ENCODE measurements at regions not wholly inside any gene's neighbourhood (a gene's known extent, or its start where the extent isn't known, plus 50 kb on each side); places are given as distances from the start of the nearest gene placed in this dataset.

DNA sequence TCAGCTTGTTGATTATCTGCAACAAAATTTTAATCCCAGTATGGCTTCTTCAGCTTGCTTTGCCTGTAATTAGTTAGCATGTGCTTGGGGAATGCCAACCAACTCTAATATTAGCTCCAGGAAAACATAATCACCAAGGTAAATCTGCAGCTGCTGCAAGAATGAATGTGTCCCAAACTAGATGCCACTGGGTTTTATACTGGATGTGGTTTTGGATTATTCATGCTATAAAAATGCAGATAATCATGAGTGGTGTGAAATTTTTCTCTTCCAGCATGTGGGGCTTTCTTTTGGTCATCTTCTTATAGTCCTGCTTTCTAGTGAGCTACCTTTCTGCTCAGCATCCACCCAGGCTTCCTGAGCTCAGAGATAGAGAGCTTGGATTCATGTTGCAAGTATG lies 295.9 kb upstream of the CASK start (continued):
- TF ChIP-seq, protein P1, sequence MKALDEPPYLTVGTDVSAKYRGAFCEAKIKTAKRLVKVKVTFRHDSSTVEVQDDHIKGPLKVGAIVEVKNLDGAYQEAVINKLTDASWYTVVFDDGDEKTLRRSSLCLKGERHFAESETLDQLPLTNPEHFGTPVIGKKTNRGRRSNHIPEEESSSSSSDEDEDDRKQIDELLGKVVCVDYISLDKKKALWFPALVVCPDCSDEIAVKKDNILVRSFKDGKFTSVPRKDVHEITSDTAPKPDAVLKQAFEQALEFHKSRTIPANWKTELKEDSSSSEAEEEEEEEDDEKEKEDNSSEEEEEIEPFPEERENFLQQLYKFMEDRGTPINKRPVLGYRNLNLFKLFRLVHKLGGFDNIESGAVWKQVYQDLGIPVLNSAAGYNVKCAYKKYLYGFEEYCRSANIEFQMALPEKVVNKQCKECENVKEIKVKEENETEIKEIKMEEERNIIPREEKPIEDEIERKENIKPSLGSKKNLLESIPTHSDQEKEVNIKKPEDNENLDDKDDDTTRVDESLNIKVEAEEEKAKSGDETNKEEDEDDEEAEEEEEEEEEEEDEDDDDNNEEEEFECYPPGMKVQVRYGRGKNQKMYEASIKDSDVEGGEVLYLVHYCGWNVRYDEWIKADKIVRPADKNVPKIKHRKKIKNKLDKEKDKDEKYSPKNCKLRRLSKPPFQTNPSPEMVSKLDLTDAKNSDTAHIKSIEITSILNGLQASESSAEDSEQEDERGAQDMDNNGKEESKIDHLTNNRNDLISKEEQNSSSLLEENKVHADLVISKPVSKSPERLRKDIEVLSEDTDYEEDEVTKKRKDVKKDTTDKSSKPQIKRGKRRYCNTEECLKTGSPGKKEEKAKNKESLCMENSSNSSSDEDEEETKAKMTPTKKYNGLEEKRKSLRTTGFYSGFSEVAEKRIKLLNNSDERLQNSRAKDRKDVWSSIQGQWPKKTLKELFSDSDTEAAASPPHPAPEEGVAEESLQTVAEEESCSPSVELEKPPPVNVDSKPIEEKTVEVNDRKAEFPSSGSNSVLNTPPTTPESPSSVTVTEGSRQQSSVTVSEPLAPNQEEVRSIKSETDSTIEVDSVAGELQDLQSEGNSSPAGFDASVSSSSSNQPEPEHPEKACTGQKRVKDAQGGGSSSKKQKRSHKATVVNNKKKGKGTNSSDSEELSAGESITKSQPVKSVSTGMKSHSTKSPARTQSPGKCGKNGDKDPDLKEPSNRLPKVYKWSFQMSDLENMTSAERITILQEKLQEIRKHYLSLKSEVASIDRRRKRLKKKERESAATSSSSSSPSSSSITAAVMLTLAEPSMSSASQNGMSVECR (CRISPR knock-in tag; IDR thresholded peaks at IDR 0.05; ENCODE audit: borderline replicate concordance), result no peak
- TF ChIP-seq GTF2I (CRISPR knock-in tag; conservative IDR thresholded peaks at IDR 0.05) (no peak), NFYB (CRISPR knock-in tag; conservative IDR thresholded peaks at IDR 0.05; ENCODE audit: low read depth) (no peak), ZNF671 (CRISPR knock-in tag; IDR thresholded peaks at IDR 0.05) (no peak)
- TF ChIP-seq, protein P2, sequence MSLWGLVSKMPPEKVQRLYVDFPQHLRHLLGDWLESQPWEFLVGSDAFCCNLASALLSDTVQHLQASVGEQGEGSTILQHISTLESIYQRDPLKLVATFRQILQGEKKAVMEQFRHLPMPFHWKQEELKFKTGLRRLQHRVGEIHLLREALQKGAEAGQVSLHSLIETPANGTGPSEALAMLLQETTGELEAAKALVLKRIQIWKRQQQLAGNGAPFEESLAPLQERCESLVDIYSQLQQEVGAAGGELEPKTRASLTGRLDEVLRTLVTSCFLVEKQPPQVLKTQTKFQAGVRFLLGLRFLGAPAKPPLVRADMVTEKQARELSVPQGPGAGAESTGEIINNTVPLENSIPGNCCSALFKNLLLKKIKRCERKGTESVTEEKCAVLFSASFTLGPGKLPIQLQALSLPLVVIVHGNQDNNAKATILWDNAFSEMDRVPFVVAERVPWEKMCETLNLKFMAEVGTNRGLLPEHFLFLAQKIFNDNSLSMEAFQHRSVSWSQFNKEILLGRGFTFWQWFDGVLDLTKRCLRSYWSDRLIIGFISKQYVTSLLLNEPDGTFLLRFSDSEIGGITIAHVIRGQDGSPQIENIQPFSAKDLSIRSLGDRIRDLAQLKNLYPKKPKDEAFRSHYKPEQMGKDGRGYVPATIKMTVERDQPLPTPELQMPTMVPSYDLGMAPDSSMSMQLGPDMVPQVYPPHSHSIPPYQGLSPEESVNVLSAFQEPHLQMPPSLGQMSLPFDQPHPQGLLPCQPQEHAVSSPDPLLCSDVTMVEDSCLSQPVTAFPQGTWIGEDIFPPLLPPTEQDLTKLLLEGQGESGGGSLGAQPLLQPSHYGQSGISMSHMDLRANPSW (CRISPR knock-in tag; conservative IDR thresholded peaks at IDR 0.05; ENCODE audit: low read depth), result no peak
- TF ChIP-seq, protein P3, sequence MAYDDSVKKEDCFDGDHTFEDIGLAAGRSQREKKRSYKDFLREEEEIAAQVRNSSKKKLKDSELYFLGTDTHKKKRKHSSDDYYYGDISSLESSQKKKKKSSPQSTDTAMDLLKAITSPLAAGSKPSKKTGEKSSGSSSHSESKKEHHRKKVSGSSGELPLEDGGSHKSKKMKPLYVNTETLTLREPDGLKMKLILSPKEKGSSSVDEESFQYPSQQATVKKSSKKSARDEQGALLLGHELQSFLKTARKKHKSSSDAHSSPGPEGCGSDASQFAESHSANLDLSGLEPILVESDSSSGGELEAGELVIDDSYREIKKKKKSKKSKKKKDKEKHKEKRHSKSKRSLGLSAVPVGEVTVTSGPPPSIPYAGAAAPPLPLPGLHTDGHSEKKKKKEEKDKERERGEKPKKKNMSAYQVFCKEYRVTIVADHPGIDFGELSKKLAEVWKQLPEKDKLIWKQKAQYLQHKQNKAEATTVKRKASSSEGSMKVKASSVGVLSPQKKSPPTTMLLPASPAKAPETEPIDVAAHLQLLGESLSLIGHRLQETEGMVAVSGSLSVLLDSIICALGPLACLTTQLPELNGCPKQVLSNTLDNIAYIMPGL (CRISPR knock-in tag; IDR thresholded peaks at IDR 0.05), result no peak

DNA sequence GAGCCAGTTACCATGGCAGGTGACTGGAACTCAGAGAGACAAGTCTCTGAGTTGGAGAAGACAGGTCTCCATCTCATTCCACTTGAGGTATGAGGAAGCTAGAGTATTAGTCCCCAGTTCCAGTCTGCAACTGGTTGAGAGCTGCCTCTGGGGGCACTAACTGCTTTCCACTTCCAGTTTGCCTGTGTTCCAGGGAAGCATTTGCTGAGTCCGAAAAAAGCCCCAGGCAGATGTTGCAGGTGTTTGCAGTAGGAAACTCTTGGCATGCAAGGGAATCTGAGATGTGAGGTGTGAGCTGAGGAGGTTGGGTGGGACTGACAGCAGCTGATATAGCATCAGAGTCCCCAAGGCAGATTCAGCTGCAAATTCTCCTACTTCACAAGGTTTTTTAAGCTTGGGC lies 272.2 kb upstream of the CASK start:
- ATAC-seq, result no peak
- Mint-ChIP-seq H3K9me3 (peaks cover 15% of the 10 kb centered on the region), H3K27me3 (ENCODE audit: low read depth) (no peaks in the 10 kb centered on the region; the same call in 1 of the 2 replicates), H3K4me3 (no peak overlapping the region), H3K4me1 (peaks cover 2% of the 10 kb centered on the region; the same call in 1 of the 2 replicates), H3K36me3 (no peaks in the 10 kb centered on the region), H3K27ac (no peak overlapping the region)
- ChIA-PET CTCF (interaction anchor here (1.0 to 1.4 kb wide), 2 partner anchors 15 to 414 kb away, joined by 3 read pairs; no protein-coding TSS in a partner anchor), POLR2A (interaction anchor here (0.6 kb wide), 1 partner anchor 880 kb away, joined by 3 read pairs; no protein-coding TSS in a partner anchor)
- DNase-seq (ENCODE audit: low spot score), result no peak
- TF ChIP-seq ZNF416 (CRISPR knock-in tag; IDR thresholded peaks at IDR 0.05) (no peak), FOXP1 (CRISPR knock-in tag; IDR thresholded peaks at IDR 0.05; ENCODE audit: borderline replicate concordance) (no peak), ZNF396 (CRISPR knock-in tag; IDR thresholded peaks at IDR 0.05; ENCODE audit: borderline replicate concordance) (no peak), CBFB (CRISPR knock-in tag; IDR thresholded peaks at IDR 0.05; ENCODE audit: low read depth) (no peak), TCF7 (CRISPR knock-in tag; IDR thresholded peaks at IDR 0.05; ENCODE audit: low read depth) (no peak), NR1H2 (CRISPR knock-in tag; IDR thresholded peaks at IDR 0.05) (no peak), KAT7 (CRISPR knock-in tag; IDR thresholded peaks at IDR 0.05; ENCODE audit: borderline replicate concordance) (no peak)
- TF ChIP-seq, protein P4, sequence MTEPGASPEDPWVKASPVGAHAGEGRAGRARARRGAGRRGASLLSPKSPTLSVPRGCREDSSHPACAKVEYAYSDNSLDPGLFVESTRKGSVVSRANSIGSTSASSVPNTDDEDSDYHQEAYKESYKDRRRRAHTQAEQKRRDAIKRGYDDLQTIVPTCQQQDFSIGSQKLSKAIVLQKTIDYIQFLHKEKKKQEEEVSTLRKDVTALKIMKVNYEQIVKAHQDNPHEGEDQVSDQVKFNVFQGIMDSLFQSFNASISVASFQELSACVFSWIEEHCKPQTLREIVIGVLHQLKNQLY (CRISPR knock-in tag; IDR thresholded peaks at IDR 0.05), result no peak
- TF ChIP-seq, protein P5, sequence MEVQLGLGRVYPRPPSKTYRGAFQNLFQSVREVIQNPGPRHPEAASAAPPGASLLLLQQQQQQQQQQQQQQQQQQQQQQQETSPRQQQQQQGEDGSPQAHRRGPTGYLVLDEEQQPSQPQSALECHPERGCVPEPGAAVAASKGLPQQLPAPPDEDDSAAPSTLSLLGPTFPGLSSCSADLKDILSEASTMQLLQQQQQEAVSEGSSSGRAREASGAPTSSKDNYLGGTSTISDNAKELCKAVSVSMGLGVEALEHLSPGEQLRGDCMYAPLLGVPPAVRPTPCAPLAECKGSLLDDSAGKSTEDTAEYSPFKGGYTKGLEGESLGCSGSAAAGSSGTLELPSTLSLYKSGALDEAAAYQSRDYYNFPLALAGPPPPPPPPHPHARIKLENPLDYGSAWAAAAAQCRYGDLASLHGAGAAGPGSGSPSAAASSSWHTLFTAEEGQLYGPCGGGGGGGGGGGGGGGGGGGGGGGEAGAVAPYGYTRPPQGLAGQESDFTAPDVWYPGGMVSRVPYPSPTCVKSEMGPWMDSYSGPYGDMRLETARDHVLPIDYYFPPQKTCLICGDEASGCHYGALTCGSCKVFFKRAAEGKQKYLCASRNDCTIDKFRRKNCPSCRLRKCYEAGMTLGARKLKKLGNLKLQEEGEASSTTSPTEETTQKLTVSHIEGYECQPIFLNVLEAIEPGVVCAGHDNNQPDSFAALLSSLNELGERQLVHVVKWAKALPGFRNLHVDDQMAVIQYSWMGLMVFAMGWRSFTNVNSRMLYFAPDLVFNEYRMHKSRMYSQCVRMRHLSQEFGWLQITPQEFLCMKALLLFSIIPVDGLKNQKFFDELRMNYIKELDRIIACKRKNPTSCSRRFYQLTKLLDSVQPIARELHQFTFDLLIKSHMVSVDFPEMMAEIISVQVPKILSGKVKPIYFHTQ (CRISPR knock-in tag; IDR thresholded peaks at IDR 0.05), result no peak
- TF ChIP-seq, protein P6, sequence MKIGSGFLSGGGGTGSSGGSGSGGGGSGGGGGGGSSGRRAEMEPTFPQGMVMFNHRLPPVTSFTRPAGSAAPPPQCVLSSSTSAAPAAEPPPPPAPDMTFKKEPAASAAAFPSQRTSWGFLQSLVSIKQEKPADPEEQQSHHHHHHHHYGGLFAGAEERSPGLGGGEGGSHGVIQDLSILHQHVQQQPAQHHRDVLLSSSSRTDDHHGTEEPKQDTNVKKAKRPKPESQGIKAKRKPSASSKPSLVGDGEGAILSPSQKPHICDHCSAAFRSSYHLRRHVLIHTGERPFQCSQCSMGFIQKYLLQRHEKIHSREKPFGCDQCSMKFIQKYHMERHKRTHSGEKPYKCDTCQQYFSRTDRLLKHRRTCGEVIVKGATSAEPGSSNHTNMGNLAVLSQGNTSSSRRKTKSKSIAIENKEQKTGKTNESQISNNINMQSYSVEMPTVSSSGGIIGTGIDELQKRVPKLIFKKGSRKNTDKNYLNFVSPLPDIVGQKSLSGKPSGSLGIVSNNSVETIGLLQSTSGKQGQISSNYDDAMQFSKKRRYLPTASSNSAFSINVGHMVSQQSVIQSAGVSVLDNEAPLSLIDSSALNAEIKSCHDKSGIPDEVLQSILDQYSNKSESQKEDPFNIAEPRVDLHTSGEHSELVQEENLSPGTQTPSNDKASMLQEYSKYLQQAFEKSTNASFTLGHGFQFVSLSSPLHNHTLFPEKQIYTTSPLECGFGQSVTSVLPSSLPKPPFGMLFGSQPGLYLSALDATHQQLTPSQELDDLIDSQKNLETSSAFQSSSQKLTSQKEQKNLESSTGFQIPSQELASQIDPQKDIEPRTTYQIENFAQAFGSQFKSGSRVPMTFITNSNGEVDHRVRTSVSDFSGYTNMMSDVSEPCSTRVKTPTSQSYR (CRISPR knock-in tag; IDR thresholded peaks at IDR 0.05), result no peak
- TF ChIP-seq, protein P7, sequence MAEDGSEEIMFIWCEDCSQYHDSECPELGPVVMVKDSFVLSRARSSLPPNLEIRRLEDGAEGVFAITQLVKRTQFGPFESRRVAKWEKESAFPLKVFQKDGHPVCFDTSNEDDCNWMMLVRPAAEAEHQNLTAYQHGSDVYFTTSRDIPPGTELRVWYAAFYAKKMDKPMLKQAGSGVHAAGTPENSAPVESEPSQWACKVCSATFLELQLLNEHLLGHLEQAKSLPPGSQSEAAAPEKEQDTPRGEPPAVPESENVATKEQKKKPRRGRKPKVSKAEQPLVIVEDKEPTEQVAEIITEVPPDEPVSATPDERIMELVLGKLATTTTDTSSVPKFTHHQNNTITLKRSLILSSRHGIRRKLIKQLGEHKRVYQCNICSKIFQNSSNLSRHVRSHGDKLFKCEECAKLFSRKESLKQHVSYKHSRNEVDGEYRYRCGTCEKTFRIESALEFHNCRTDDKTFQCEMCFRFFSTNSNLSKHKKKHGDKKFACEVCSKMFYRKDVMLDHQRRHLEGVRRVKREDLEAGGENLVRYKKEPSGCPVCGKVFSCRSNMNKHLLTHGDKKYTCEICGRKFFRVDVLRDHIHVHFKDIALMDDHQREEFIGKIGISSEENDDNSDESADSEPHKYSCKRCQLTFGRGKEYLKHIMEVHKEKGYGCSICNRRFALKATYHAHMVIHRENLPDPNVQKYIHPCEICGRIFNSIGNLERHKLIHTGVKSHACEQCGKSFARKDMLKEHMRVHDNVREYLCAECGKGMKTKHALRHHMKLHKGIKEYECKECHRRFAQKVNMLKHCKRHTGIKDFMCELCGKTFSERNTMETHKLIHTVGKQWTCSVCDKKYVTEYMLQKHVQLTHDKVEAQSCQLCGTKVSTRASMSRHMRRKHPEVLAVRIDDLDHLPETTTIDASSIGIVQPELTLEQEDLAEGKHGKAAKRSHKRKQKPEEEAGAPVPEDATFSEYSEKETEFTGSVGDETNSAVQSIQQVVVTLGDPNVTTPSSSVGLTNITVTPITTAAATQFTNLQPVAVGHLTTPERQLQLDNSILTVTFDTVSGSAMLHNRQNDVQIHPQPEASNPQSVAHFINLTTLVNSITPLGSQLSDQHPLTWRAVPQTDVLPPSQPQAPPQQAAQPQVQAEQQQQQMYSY (CRISPR knock-in tag; IDR thresholded peaks at IDR 0.05), result no peak
